ENCODE measurements at regions not wholly inside any gene's neighbourhood (a gene's known extent, or its start where the extent isn't known, plus 50 kb on each side); places are given as distances from the start of the nearest gene placed in this dataset.

GRCh38 chr10:78754269-78755062, 314.3 kb upstream of the ZMIZ1 start:
- TF ChIP-seq, protein P1, sequence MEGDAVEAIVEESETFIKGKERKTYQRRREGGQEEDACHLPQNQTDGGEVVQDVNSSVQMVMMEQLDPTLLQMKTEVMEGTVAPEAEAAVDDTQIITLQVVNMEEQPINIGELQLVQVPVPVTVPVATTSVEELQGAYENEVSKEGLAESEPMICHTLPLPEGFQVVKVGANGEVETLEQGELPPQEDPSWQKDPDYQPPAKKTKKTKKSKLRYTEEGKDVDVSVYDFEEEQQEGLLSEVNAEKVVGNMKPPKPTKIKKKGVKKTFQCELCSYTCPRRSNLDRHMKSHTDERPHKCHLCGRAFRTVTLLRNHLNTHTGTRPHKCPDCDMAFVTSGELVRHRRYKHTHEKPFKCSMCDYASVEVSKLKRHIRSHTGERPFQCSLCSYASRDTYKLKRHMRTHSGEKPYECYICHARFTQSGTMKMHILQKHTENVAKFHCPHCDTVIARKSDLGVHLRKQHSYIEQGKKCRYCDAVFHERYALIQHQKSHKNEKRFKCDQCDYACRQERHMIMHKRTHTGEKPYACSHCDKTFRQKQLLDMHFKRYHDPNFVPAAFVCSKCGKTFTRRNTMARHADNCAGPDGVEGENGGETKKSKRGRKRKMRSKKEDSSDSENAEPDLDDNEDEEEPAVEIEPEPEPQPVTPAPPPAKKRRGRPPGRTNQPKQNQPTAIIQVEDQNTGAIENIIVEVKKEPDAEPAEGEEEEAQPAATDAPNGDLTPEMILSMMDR (conservative IDR thresholded peaks at IDR 0.05 in 1 of 2, IDR thresholded peaks at IDR 0.05 in 1 of 2; ENCODE audit: low read depth in 1 of 2, low read length in 2 of 2): no peak
- no peak for TF ChIP-seq EZH2 (IDR thresholded peaks at IDR 0.05; ENCODE audit: low read length, missing control alignments)
- H3K79me2 ChIP-seq (ENCODE audit: control insufficient read depth, insufficient read depth, low read length): no peaks in the 10 kb centered on the region
- H3K36me3 ChIP-seq (ENCODE audit: control insufficient read depth, insufficient read depth, low read length): no peaks in the 10 kb centered on the region
- peak; percentile 81 to 88 for DNase-seq (ENCODE audit: low read depth in 2 of 2)
- peaks cover 19% of the 10 kb centered on the region for H3K4me1 ChIP-seq (ENCODE audit: control insufficient read depth, extremely low read depth, insufficient read depth, low read length)
- no peak overlapping the region for H3K9ac ChIP-seq (ENCODE audit: insufficient read depth, low read length)
- H4K20me1 ChIP-seq (ENCODE audit: control insufficient read depth, extremely low read depth, insufficient read depth, low read length): no peaks in the 10 kb centered on the region
- no peak overlapping the region for H2AFZ ChIP-seq (ENCODE audit: low read length)
- H3K9me3 ChIP-seq (ENCODE audit: control insufficient read depth, insufficient read depth, low read depth, low read length): no peaks in the 10 kb centered on the region
- H3K4me3 ChIP-seq (replicated peaks in 1 of 4; ENCODE audit: control extremely low read depth in 1 of 4, insufficient read depth in 1 of 4, low read depth in 3 of 4, low read length in 4 of 4): no peak overlapping the region
- peak overlapping the region; percentile 8 for H3K4me2 ChIP-seq (ENCODE audit: extremely low read depth, insufficient read depth, low read length)
- H3K27me3 ChIP-seq (ENCODE audit: control insufficient read depth, insufficient read depth, low read length): no peaks in the 10 kb centered on the region
- H3K27ac ChIP-seq (ENCODE audit: insufficient read depth, low read length): no peak overlapping the region

DNA sequence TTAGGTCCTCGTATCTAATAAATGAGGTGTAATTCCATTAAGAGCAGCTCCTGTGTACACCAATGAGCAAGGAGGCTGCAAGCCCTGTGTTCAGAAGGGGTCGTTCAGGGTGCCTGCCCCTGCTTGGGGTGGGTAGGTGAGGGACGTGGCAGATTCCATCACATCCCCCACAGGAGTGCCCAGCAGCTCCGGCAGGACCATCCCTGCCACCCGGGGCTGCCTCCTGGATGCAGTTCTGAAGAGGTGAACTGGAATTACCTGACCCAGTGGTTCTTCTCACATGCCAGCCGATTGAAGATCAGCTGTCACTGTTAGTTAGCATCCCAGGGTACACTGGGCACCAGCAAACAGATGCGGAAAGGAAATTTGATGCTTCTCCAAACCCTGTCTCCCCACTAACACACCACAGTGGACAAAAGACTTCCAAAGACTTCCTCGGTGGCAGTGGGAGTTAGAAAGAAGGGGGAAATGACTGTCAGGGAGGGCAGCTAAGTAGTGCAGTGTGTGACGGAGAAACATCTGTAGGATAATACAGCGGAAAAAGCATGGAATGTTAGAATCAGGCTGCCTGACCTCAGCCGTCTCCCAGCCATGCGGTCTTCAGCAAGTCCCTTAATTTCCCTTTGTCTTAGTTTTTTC, 313.6 kb upstream of the ZMIZ1 start:
- peaks cover 19% of the 10 kb centered on the region for H3K4me1 ChIP-seq (ENCODE audit: control insufficient read depth, extremely low read depth, insufficient read depth, low read length)
- H3K4me2 ChIP-seq (ENCODE audit: extremely low read depth, insufficient read depth, low read length): peak overlapping the region; percentile 8
- H3K9me3 ChIP-seq (ENCODE audit: control insufficient read depth, insufficient read depth, low read depth, low read length): no peaks in the 10 kb centered on the region
- no peaks in the 10 kb centered on the region for H4K20me1 ChIP-seq (ENCODE audit: control insufficient read depth, extremely low read depth, insufficient read depth, low read length)
- no peak overlapping the region for H3K4me3 ChIP-seq (replicated peaks in 1 of 4; ENCODE audit: control extremely low read depth in 1 of 4, insufficient read depth in 1 of 4, low read depth in 3 of 4, low read length in 4 of 4)
- no peaks in the 10 kb centered on the region for H3K27me3 ChIP-seq (ENCODE audit: control insufficient read depth, insufficient read depth, low read length)
- no peaks in the 10 kb centered on the region for H3K36me3 ChIP-seq (ENCODE audit: control insufficient read depth, insufficient read depth, low read length)
- TF ChIP-seq EZH2 (IDR thresholded peaks at IDR 0.05; ENCODE audit: low read length, missing control alignments): no peak
- TF ChIP-seq, protein P1 (conservative IDR thresholded peaks at IDR 0.05 in 1 of 2, IDR thresholded peaks at IDR 0.05 in 1 of 2; ENCODE audit: low read depth in 1 of 2, low read length in 2 of 2): no peak
- H2AFZ ChIP-seq (ENCODE audit: low read length): no peak overlapping the region
- no peak overlapping the region for H3K27ac ChIP-seq (ENCODE audit: insufficient read depth, low read length)
- DNase-seq (ENCODE audit: low read depth in 2 of 2): no peak
- H3K79me2 ChIP-seq (ENCODE audit: control insufficient read depth, insufficient read depth, low read length): no peaks in the 10 kb centered on the region
- no peak overlapping the region for H3K9ac ChIP-seq (ENCODE audit: insufficient read depth, low read length)

DNA sequence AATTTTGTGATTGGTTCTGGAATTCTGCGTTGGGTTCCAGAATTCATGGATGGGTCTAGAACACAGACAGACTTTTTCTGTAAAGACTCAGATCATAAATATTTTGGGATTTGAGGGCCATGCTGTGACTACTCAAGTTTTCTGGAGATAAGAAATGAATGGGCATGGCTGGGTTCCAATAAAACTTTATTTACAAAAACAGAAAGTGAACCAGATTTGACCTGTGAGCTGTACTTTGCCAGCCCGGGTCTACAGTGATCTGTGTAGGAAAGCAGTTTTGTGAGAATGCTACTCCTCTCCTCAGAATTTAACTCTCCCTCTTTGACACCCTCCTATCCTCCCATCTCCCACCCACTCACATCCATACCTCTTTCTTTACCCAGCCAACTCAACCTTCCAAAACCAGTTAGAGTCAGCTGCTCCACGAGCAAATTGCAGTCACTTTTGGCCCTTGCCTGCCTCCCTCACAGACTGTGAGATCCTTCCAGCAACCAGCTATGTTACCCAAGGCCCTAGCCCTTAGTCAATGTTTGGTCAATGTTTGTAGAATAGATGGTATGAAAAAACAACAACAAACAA, 312.8 kb upstream of the ZMIZ1 start:
- no peak for TF ChIP-seq EZH2 (IDR thresholded peaks at IDR 0.05; ENCODE audit: low read length, missing control alignments)
- TF ChIP-seq, protein P1 (conservative IDR thresholded peaks at IDR 0.05 in 1 of 2, IDR thresholded peaks at IDR 0.05 in 1 of 2; ENCODE audit: low read depth in 1 of 2, low read length in 2 of 2): no peak
- no peaks in the 10 kb centered on the region for H3K79me2 ChIP-seq (ENCODE audit: control insufficient read depth, insufficient read depth, low read length)
- H3K4me3 ChIP-seq (replicated peaks in 1 of 4; ENCODE audit: control extremely low read depth in 1 of 4, insufficient read depth in 1 of 4, low read depth in 3 of 4, low read length in 4 of 4): no peak overlapping the region
- H3K9ac ChIP-seq (ENCODE audit: insufficient read depth, low read length): no peak overlapping the region
- H4K20me1 ChIP-seq (ENCODE audit: control insufficient read depth, extremely low read depth, insufficient read depth, low read length): no peaks in the 10 kb centered on the region
- DNase-seq (ENCODE audit: low read depth in 2 of 2): no peak
- no peak overlapping the region for H3K4me2 ChIP-seq (ENCODE audit: extremely low read depth, insufficient read depth, low read length)
- H2AFZ ChIP-seq (ENCODE audit: low read length): no peak overlapping the region
- H3K27me3 ChIP-seq (ENCODE audit: control insufficient read depth, insufficient read depth, low read length): no peaks in the 10 kb centered on the region
- no peaks in the 10 kb centered on the region for H3K36me3 ChIP-seq (ENCODE audit: control insufficient read depth, insufficient read depth, low read length)
- H3K9me3 ChIP-seq (ENCODE audit: control insufficient read depth, insufficient read depth, low read depth, low read length): no peaks in the 10 kb centered on the region
- no peak overlapping the region for H3K27ac ChIP-seq (ENCODE audit: insufficient read depth, low read length)
- H3K4me1 ChIP-seq (ENCODE audit: control insufficient read depth, extremely low read depth, insufficient read depth, low read length): peaks cover 19% of the 10 kb centered on the region
